ENCODE measurements at regions not wholly inside any gene's neighbourhood (a gene's known extent, or its start where the extent isn't known, plus 50 kb on each side); places are given as distances from the start of the nearest gene placed in this dataset.

DNA sequence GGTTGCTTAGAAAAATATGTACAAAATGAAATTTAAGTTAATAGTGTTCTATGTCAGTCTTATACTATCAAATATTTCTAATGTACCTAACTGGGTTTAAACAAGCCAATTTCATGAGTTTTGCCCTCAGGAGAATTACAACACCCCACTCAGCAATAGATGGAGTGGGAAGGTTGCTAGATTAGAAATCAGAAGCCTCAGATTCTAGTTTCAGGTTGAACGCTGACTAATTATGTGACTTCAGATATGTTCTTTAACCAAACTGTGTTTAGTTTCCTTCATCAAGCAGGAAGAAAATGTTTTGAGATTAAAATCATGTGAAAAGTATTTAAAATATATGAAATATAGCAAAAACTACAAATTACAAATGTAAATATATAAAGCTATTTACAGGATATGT, 133.8 kb upstream of the KCNH7 start:
- Histone ChIP-seq H2AFZ (ENCODE audit: low read length) (no peak overlapping the region), H3K4me3 (ENCODE audit: low read length, poor library complexity, severe bottlenecking) (no peak overlapping the region), H3K4me2 (ENCODE audit: low read depth, low read length, poor library complexity, severe bottlenecking) (no peak overlapping the region), H3K27me3 (ENCODE audit: insufficient read depth, low read length, poor library complexity, severe bottlenecking) (no peaks in the 10 kb centered on the region), H3K9ac (ENCODE audit: low read depth, low read length, poor library complexity, severe bottlenecking) (no peak overlapping the region), H3F3A (ENCODE audit: low read depth) (no peaks in the 10 kb centered on the region), H3K79me2 (ENCODE audit: insufficient read depth, low read length) (no peaks in the 10 kb centered on the region), H3K9me2 (replicated peaks; ENCODE audit: low read depth, low read length) (no peaks in the 10 kb centered on the region), H3K36me3 (ENCODE audit: insufficient read depth, low read length) (no peaks in the 10 kb centered on the region), H3K4me1 (ENCODE audit: insufficient read depth, low read length, poor library complexity, severe bottlenecking) (no peaks in the 10 kb centered on the region), H4K20me1 (ENCODE audit: insufficient read depth, low read length, poor library complexity, severe bottlenecking) (no peaks in the 10 kb centered on the region), H3K9me3 (ENCODE audit: insufficient read depth, low read depth, low read length) (no peaks in the 10 kb centered on the region)
- no peak for TF ChIP-seq EZH2phosphoT487 (IDR thresholded peaks at IDR 0.05; ENCODE audit: borderline replicate concordance)
- TF ChIP-seq, protein P1, sequence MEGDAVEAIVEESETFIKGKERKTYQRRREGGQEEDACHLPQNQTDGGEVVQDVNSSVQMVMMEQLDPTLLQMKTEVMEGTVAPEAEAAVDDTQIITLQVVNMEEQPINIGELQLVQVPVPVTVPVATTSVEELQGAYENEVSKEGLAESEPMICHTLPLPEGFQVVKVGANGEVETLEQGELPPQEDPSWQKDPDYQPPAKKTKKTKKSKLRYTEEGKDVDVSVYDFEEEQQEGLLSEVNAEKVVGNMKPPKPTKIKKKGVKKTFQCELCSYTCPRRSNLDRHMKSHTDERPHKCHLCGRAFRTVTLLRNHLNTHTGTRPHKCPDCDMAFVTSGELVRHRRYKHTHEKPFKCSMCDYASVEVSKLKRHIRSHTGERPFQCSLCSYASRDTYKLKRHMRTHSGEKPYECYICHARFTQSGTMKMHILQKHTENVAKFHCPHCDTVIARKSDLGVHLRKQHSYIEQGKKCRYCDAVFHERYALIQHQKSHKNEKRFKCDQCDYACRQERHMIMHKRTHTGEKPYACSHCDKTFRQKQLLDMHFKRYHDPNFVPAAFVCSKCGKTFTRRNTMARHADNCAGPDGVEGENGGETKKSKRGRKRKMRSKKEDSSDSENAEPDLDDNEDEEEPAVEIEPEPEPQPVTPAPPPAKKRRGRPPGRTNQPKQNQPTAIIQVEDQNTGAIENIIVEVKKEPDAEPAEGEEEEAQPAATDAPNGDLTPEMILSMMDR (conservative IDR thresholded peaks at IDR 0.05; ENCODE audit: low read length), result no peak

DNA sequence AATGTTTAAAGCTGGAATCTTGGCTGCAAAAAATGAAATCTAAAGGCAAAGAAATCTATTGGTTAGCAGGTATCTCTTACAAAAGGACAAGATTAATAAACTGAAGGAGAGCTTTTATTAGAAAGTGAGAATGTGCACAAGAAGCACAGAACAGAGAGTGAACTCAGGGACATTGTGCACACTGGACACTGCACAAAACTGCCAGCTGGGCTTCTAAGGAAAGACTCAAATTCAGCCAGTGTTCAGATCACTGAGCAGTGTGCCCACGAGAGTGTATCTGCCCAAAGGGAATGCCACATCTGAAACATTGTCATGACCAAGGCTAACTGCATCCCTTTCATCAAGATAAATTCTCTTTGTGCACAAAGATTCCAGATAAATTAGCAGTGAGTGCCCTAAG, 129.7 kb upstream of the KCNH7 start:
- no peak overlapping the region for H3K9ac ChIP-seq (ENCODE audit: low read depth, low read length, poor library complexity, severe bottlenecking)
- H3K4me3 ChIP-seq (ENCODE audit: low read length, poor library complexity, severe bottlenecking), result no peak overlapping the region
- H3K4me2 ChIP-seq (ENCODE audit: low read depth, low read length, poor library complexity, severe bottlenecking), result no peak overlapping the region
- no peaks in the 10 kb centered on the region for H3K4me1 ChIP-seq (ENCODE audit: insufficient read depth, low read length, poor library complexity, severe bottlenecking)
- H3K9me3 ChIP-seq (ENCODE audit: insufficient read depth, low read depth, low read length), result no peaks in the 10 kb centered on the region
- TF ChIP-seq, protein P1 (conservative IDR thresholded peaks at IDR 0.05; ENCODE audit: low read length), result no peak
- no peak for TF ChIP-seq EZH2phosphoT487 (IDR thresholded peaks at IDR 0.05; ENCODE audit: borderline replicate concordance)
- H3F3A ChIP-seq (ENCODE audit: low read depth), result no peaks in the 10 kb centered on the region
- H3K9me2 ChIP-seq (replicated peaks; ENCODE audit: low read depth, low read length), result no peaks in the 10 kb centered on the region
- H2AFZ ChIP-seq (ENCODE audit: low read length), result no peak overlapping the region
- H3K36me3 ChIP-seq (ENCODE audit: insufficient read depth, low read length), result no peaks in the 10 kb centered on the region
- no peaks in the 10 kb centered on the region for H3K27me3 ChIP-seq (ENCODE audit: insufficient read depth, low read length, poor library complexity, severe bottlenecking)
- no peaks in the 10 kb centered on the region for H4K20me1 ChIP-seq (ENCODE audit: insufficient read depth, low read length, poor library complexity, severe bottlenecking)
- H3K79me2 ChIP-seq (ENCODE audit: insufficient read depth, low read length), result no peaks in the 10 kb centered on the region

DNA sequence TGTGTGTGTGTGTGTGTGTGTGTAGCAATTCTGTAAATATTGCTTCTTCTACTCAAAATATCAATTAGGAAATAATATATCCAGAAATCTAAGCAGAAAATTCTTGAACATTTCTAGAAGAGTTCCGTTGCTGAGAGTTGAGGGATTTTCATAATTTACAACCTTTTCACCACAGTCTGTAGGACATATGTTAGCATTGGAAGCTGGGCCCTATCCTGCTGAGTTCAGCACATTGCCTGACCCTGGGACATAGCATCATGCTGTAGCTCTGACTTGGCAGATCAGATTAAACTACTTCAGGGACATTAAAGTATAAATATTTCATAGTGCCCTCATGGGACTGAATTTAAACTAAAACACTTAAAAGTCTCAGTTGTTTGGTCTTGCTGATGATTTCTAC, 129.2 kb upstream of the KCNH7 start:
- Histone ChIP-seq H3K4me3 (ENCODE audit: low read length, poor library complexity, severe bottlenecking) (no peak overlapping the region), H3F3A (ENCODE audit: low read depth) (no peaks in the 10 kb centered on the region), H3K9me3 (ENCODE audit: insufficient read depth, low read depth, low read length) (no peaks in the 10 kb centered on the region), H3K4me1 (ENCODE audit: insufficient read depth, low read length, poor library complexity, severe bottlenecking) (no peaks in the 10 kb centered on the region), H3K9me2 (replicated peaks; ENCODE audit: low read depth, low read length) (no peaks in the 10 kb centered on the region; the same call in 1 of the 2 replicates), H3K79me2 (ENCODE audit: insufficient read depth, low read length) (no peaks in the 10 kb centered on the region), H3K9ac (ENCODE audit: low read depth, low read length, poor library complexity, severe bottlenecking) (no peak overlapping the region), H4K20me1 (ENCODE audit: insufficient read depth, low read length, poor library complexity, severe bottlenecking) (no peaks in the 10 kb centered on the region), H3K27me3 (ENCODE audit: insufficient read depth, low read length, poor library complexity, severe bottlenecking) (no peaks in the 10 kb centered on the region), H3K36me3 (ENCODE audit: insufficient read depth, low read length) (no peaks in the 10 kb centered on the region), H2AFZ (ENCODE audit: low read length) (no peak overlapping the region), H3K4me2 (ENCODE audit: low read depth, low read length, poor library complexity, severe bottlenecking) (no peak overlapping the region)
- no peak for TF ChIP-seq EZH2phosphoT487 (IDR thresholded peaks at IDR 0.05; ENCODE audit: borderline replicate concordance)
- TF ChIP-seq, protein P1 (conservative IDR thresholded peaks at IDR 0.05; ENCODE audit: low read length), result no peak
